ENCODE measurements at regions not wholly inside any gene's neighbourhood (a gene's known extent, or its start where the extent isn't known, plus 50 kb on each side); places are given as distances from the start of the nearest gene placed in this dataset.

DNA sequence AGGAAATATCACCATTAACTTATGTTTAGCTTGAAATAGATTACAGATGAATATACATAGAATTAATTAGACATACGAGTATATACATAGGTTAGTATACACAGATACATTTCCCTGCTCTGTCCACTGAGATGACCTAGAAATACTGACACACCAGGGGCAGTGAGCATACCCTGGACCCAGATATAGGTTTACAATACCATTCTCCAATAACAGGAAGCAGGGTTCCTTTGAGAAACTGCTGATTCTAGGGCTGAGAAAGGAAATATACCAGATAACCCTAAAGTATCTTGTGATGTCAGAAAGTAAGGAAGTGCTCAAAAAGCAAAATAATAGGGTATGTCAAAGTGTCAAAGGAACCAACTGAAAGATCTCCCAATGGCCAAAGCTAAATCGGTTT lies 322.5 kb downstream of the HAO1 start:
- TF ChIP-seq SPI1 (IDR thresholded peaks at IDR 0.05; ENCODE audit: low read depth, low read length) (no peak), POLR2A (IDR thresholded peaks at IDR 0.05; ENCODE audit: low read depth, low read length) (no peak), POU2F2 (IDR thresholded peaks at IDR 0.05; ENCODE audit: low read depth, low read length) (no peak)

Measured in GM12891 (cell line).